HG03575 (cell line): ENCODE measurements at regions not wholly inside any gene's neighbourhood (a gene's known extent, or its start where the extent isn't known, plus 50 kb on each side); places are given as distances from the start of the nearest gene placed in this dataset.

Experiments
- ATAC-seq: cut with Tn5 transposase; IDR thresholded peaks from one replicate; pipeline ENCODE4 v1.9.1; 2021; ENCODE audit not compliant: unreplicated experiment, insufficient number of reproducible peaks, low FRiP score; ENCODE audit errors: extremely low read depth

GRCh38 chr11:116162086-116162885, 610.5 kb downstream of the BUD13 start:
- no peak for ATAC-seq

- ATAC-seq: no peak
Observed at GRCh38 chr11:116148645-116149044, 624.1 kb downstream of the BUD13 start.

DNA sequence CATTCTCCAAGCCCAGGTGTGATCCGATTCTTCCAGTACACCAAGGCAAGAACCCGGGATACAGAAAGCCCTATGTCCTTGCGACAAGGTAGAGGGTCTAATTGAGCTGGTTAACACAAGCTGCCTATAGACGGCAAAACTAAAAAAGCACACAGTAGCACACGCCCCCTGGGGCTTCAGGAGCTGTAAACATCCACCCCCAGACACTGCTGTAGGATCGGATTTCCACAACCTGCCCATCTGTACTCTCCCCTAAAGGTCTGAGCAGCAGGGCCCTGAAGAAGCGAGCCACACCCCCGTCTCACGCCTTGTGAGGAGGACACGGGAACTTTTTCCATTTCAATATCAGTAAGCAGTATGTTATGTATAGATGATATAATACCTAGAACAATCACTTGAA, 624.7 kb downstream of the BUD13 start:
- no peak for ATAC-seq

DNA sequence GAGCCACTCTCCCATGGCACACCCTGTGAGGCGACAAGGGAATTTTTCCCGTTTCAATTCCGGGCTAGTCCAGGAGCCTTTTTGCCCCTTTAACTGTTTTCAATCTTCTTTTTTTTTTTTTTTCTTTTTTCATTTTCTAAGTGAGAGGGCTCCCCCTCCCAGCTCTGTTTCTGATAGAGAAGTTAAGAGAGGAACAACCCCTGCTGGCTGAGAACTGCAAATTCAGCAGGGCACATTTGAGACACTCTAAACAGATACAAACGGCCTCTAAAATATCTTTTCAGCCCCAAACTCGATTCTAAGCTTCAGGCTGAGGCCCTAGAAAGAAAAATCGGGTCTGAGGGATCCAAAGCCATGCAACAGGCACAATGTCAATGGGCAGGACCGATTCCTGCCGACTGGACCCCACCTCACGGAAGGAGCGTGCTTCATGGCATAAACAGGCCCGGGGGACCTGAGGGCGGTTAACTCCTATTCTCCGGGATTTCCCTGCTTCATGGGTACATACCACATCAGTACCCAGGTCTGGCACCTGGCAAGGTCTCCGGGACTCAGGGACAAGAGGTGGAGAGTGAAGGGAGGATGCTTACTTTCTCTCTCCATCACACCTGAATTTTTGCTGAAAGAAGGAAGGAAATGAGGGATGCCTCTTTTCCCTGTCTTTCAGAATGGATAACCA, 627.5 kb downstream of the BUD13 start:
- ATAC-seq: no peak

GRCh38 chr11:116144387-116144958, 628.3 kb downstream of the BUD13 start:
- ATAC-seq: no peak

DNA sequence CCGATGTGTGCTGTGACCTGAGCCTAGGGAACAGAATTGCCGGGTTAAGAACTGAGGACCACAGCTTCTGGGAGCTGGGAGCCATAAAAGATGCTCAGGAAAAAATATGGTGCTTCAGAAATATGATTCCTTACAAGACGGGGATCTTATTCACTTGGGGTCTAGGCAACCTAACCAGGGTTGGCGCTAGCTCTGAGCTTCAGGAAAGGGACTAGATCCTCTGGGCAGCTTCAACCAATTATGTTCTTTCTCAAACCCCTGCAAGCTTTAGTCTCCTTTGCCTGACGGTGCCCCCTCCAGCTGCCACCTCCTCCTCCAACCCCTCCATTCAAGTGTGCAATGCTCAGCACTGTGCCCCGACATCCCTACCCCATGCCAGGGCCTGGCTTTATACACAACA, 634.1 kb upstream of the CADM1 start:
- ATAC-seq: no peak

- ATAC-seq: no peak
Observed at GRCh38 chr11:116137753-116138152, 633.5 kb upstream of the CADM1 start.

GRCh38 chr11:116136987-116137674, 632.9 kb upstream of the CADM1 start:
- ATAC-seq: no peak

DNA sequence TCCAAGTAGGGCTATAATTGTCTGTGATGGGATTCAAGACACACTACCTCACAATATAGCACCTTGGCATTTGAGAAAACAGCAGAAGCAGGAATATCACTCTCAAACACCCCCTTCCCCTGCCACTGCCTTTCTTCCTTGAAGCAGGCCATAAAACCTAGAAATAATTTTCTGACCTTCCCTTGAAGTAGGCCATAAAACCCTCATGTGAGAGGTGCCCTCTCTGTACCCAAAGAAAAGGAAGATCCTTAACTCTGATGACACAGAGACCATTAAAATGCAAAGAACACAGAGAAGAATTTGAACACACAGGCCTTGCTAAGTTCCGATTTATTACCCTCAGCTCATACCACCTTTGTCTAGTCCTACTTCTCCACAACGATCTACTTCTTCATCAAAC, 631.7 kb upstream of the CADM1 start:
- ATAC-seq: no peak

DNA sequence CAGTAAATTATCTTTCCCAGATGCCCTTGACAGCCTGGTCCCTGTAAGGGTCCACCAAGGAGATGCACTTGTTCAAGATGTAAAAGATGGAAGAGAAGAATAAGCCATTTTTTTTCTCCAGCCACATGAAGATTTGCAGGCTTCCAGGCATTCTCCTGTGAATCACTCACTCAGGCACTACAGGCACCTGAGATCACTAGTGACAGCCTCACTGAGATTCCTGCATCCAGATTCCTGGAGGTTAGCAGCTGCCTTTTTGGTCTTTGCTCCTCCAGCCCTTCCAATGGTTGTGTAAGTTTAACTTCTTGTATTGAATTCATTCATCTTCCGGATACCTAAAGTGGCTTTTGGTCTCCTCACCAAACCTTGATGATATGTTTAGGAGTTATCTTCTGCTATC, 630.2 kb upstream of the CADM1 start:
- ATAC-seq: no peak

GRCh38 chr11:116132273-116132978, 628.2 kb upstream of the CADM1 start:
- no peak for ATAC-seq

DNA sequence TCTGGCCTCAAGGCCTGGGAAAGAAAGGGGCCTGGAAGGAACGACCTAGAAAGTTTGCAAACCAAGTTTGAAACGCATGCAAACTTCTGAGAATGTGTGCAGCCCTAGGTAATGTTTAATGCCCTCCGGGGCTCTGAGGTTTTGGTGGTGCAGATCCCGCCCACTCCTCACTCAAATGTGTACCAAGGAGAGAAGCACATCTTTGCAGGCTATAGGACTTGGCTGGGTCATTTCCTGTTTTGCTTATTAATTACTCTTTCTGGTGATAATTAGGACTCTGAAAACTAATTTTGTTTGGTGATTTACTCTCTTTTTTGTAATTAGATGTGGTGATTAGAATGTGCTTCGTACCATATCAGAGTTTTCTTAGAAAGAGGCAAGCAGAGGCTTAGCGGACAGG, 625.9 kb upstream of the CADM1 start:
- ATAC-seq: no peak

- ATAC-seq: no peak
Observed at GRCh38 chr11:116129456-116129855, 625.2 kb upstream of the CADM1 start.

DNA sequence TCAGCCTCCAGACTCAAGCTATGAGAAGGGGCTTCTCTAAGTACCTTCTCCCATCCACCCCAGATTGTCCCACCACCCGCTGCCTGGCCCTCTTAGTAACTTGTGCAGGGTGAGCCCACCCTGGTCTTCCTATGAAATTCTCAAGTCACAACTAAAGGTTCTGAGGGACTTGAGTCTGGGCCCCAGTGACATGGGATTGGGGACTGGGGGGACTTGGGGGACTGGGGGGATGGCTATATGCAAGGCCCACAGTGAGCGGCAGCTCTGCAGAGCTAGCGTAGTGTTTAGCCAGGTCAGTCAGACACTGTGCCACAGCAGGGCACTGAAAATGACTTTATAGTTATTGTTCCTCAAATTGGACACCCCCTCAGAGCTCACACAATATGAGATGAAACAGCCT, 622.3 kb upstream of the CADM1 start:
- no peak for ATAC-seq

- no peak for ATAC-seq
Observed at GRCh38 chr11:116124922-116125714, 620.9 kb upstream of the CADM1 start.

- no peak for ATAC-seq
Observed at GRCh38 chr11:116123739-116124138, 619.5 kb upstream of the CADM1 start.

- no peak for ATAC-seq
Observed at GRCh38 chr11:116122697-116123472, 618.7 kb upstream of the CADM1 start.

DNA sequence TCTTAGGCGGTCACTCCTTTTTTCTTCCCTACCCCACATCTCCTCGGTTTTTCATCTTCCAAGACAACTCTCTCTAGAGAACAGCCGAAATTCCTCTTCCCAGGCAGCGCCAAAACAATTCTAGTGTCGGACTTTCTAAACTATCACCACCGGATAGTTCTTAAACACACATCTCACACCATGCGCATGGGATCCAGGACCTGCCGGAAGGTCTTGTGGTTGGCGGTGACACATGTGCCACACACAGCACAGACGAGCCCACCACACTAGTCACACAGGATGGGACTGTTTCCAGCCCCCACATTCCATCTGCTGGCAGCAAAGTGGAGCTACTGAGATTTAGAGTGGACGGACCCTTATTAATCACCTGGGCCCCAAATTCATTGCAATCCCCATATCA, 614.9 kb upstream of the CADM1 start:
- ATAC-seq: no peak
